ENCODE measurements at regions not wholly inside any gene's neighbourhood (a gene's known extent, or its start where the extent isn't known, plus 50 kb on each side); places are given as distances from the start of the nearest gene placed in this dataset.

DNA sequence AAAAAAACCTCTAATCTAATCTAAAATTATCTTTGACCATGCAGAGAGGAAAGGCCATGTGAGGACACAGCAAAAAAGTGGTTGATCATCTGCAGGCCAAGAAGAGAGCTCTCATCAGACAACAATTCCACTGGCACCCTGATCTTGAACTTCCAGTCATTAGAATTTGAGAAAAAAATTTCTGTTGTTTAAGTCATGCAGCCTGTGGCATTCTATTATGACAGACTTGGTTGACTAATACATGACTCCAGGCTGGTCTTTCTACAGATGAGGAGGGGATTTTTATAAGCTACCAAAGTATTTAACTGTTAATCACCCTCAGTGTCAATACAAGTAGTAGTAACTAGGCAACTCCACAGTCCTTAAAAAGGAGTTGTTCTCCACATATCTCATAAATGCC, 358.5 kb upstream of the RGMB start:
- H3K9me3 ChIP-seq (ENCODE audit: low read length) = no peaks in the 10 kb centered on the region
- TF ChIP-seq CTCF (IDR thresholded peaks at IDR 0.05; ENCODE audit: low read length) = no peak
- TF ChIP-seq EZH2 (IDR thresholded peaks at IDR 0.05; ENCODE audit: borderline replicate concordance, low read length) = no peak
- no peaks in the 10 kb centered on the region for H3K4me1 ChIP-seq (ENCODE audit: insufficient read depth, low read length, severe bottlenecking)
- H2AFZ ChIP-seq (ENCODE audit: low read length) = no peak overlapping the region
- no peak overlapping the region for H3K27ac ChIP-seq (ENCODE audit: low read depth, low read length, poor library complexity, severe bottlenecking)
- H3K4me2 ChIP-seq (ENCODE audit: low read length) = no peak overlapping the region
- no peaks in the 10 kb centered on the region for H3K79me2 ChIP-seq (ENCODE audit: insufficient read depth, low read length)
- H4K20me1 ChIP-seq (ENCODE audit: insufficient read depth, low read length) = no peaks in the 10 kb centered on the region
- no peaks in the 10 kb centered on the region for H3F3A ChIP-seq (ENCODE audit: insufficient read depth, low read length)
- no peaks in the 10 kb centered on the region for H3K9me2 ChIP-seq (ENCODE audit: low read depth, low read length)
- H3K36me3 ChIP-seq (ENCODE audit: insufficient read depth, low read length) = no peaks in the 10 kb centered on the region
- H3K27me3 ChIP-seq (ENCODE audit: insufficient read depth, low read length) = no peaks in the 10 kb centered on the region
- no peak overlapping the region for H3K9ac ChIP-seq (ENCODE audit: low read length)
- H3K4me3 ChIP-seq (ENCODE audit: low read depth, low read length, poor library complexity, severe bottlenecking) = no peak overlapping the region

GRCh38 chr5:98415663-98416062, 357.8 kb upstream of the RGMB start:
- Histone ChIP-seq H3K9ac (ENCODE audit: low read length) (no peak overlapping the region), H2AFZ (ENCODE audit: low read length) (no peak overlapping the region), H3K4me3 (ENCODE audit: low read depth, low read length, poor library complexity, severe bottlenecking) (no peak overlapping the region), H3K9me3 (ENCODE audit: low read length) (no peaks in the 10 kb centered on the region), H3F3A (ENCODE audit: insufficient read depth, low read length) (no peaks in the 10 kb centered on the region), H3K79me2 (ENCODE audit: insufficient read depth, low read length) (no peaks in the 10 kb centered on the region), H3K4me2 (ENCODE audit: low read length) (no peak overlapping the region), H3K36me3 (ENCODE audit: insufficient read depth, low read length) (no peaks in the 10 kb centered on the region), H4K20me1 (ENCODE audit: insufficient read depth, low read length) (no peaks in the 10 kb centered on the region), H3K4me1 (ENCODE audit: insufficient read depth, low read length, severe bottlenecking) (no peaks in the 10 kb centered on the region), H3K27me3 (ENCODE audit: insufficient read depth, low read length) (no peaks in the 10 kb centered on the region), H3K9me2 (ENCODE audit: low read depth, low read length) (no peaks in the 10 kb centered on the region), H3K27ac (ENCODE audit: low read depth, low read length, poor library complexity, severe bottlenecking) (no peak overlapping the region)
- TF ChIP-seq CTCF (IDR thresholded peaks at IDR 0.05; ENCODE audit: low read length) (no peak), EZH2 (IDR thresholded peaks at IDR 0.05; ENCODE audit: borderline replicate concordance, low read length) (no peak)

DNA sequence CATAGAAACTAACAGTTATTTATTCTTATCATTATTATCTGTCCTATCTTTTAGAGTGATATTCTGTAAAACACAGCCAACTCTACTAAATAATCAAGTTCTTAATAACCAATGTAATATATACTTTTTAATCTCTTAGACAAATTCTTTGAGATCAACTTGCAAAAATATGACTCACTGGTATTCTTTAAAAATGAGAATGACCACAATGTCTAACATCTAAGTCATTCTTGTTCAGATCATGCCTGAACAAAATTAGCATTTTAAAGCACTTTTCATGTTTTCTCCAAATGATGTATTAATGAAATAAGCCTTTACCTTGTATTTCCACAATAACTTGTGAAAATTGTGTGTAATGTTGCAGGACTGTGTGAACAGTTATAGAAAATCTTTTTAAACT, 356.9 kb upstream of the RGMB start:
- Histone ChIP-seq H3K27ac (ENCODE audit: low read depth, low read length, poor library complexity, severe bottlenecking) (no peak overlapping the region), H3K79me2 (ENCODE audit: insufficient read depth, low read length) (no peaks in the 10 kb centered on the region), H3K4me3 (ENCODE audit: low read depth, low read length, poor library complexity, severe bottlenecking) (no peak overlapping the region), H3K9me3 (ENCODE audit: low read length) (no peaks in the 10 kb centered on the region), H3K36me3 (ENCODE audit: insufficient read depth, low read length) (no peaks in the 10 kb centered on the region), H3K9ac (ENCODE audit: low read length) (no peak overlapping the region), H3K4me1 (ENCODE audit: insufficient read depth, low read length, severe bottlenecking) (no peaks in the 10 kb centered on the region), H3K9me2 (ENCODE audit: low read depth, low read length) (no peaks in the 10 kb centered on the region), H3K27me3 (ENCODE audit: insufficient read depth, low read length) (no peaks in the 10 kb centered on the region), H3F3A (ENCODE audit: insufficient read depth, low read length) (no peaks in the 10 kb centered on the region), H2AFZ (ENCODE audit: low read length) (no peak overlapping the region), H4K20me1 (ENCODE audit: insufficient read depth, low read length) (no peaks in the 10 kb centered on the region), H3K4me2 (ENCODE audit: low read length) (no peak overlapping the region)
- TF ChIP-seq CTCF (IDR thresholded peaks at IDR 0.05; ENCODE audit: low read length) (no peak), EZH2 (IDR thresholded peaks at IDR 0.05; ENCODE audit: borderline replicate concordance, low read length) (no peak)

All from OCI-LY1 (cell line).